HCT116 (cell line): ENCODE measurements at regions not wholly inside any gene's neighbourhood (a gene's known extent, or its start where the extent isn't known, plus 50 kb on each side); places are given as distances from the start of the nearest gene placed in this dataset.

ENCODE experiments used
- CBX3 ChIP-seq: IDR thresholded peaks from 2 replicates; pipeline ENCODE4 v1.6.1; 2012; ENCODE audit warnings: low read depth
- CTCF ChIP-seq, 3 experiments: fragments of 200-600 bp in 1 of 3; sonication (generic) in 1 of 3; IDR thresholded peaks in 2 of 3; conservative IDR thresholded peaks in 1 of 3; 2 replicates each; pipeline ENCODE4 v1.5.1; 2012 to 2017; ENCODE audit warnings: low read depth in 2 of 3, low read length in 2 of 3, antibody characterized with exemption in 1 of 3, borderline replicate concordance in 1 of 3, control low read depth in 1 of 3, mild to moderate bottlenecking in 1 of 3, mixed read lengths in 1 of 3, mixed run types in 1 of 3, moderate library complexity in 1 of 3; ENCODE audit not compliant: insufficient read depth in 1 of 3
- RAD21 ChIP-seq: IDR thresholded peaks from 2 replicates; pipeline ENCODE4 v1.6.1; 2012; ENCODE audit warnings: low read depth, mild to moderate bottlenecking

GRCh38 chr3:30343861-30344260, 262.5 kb upstream of the TGFBR2 start:
- no peak for TF ChIP-seq CTCF (IDR thresholded peaks at IDR 0.05 in 2 of 3, conservative IDR thresholded peaks at IDR 0.05 in 1 of 3; ENCODE audit: borderline replicate concordance in 1 of 3, insufficient read depth in 1 of 3, low read depth in 2 of 3, low read length in 2 of 3)
- no peak for TF ChIP-seq RAD21
- TF ChIP-seq CBX3, result no peak
